GM19324 (cell line): ENCODE measurements at regions not wholly inside any gene's neighbourhood (a gene's known extent, or its start where the extent isn't known, plus 50 kb on each side); places are given as distances from the start of the nearest gene placed in this dataset.

Experiments
- ATAC-seq: cut with Tn5 transposase; IDR thresholded peaks from one replicate; pipeline ENCODE4 v1.9.1; 2021; ENCODE audit warnings: mild to moderate bottlenecking, moderate library complexity; ENCODE audit not compliant: unreplicated experiment, low FRiP score

DNA sequence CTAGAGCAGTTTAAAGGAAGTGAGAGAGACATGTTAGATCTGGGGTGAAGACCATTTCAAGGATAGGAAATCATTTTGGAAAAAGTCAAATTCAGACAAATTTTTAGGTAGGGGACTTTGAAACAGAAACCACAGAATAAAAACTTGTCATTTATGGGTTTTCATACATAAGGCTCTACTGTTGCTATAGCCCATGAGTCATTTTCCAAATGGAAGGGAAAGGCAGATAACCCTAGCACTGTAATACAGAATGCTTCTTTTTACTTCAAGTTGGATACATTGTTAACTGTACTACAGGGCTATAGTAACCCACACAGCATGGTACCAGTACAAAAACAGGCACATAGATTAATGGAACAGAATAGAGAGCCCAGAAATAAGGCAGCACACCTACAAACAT, 455.4 kb downstream of the EBF1 start:
- ATAC-seq = no peak

DNA sequence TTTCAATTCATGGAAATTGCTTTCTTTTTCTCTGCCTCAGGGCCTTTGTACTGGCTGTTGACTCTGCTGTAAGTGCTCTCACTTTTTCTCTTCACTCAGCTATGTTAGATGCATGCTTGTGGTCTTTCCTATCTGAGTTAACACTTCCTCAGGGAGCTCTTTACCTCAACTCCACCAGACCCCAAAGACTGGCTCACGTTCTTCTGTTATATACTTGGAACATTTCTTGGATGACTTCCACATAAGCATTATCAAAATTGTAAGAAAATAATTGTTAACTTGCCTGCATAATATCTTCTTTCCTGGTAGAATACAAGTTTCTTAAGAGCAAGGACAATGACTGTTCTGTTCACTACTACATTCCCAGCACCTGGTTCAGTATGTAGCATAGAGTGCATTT, 455.9 kb downstream of the EBF1 start:
- no peak for ATAC-seq

DNA sequence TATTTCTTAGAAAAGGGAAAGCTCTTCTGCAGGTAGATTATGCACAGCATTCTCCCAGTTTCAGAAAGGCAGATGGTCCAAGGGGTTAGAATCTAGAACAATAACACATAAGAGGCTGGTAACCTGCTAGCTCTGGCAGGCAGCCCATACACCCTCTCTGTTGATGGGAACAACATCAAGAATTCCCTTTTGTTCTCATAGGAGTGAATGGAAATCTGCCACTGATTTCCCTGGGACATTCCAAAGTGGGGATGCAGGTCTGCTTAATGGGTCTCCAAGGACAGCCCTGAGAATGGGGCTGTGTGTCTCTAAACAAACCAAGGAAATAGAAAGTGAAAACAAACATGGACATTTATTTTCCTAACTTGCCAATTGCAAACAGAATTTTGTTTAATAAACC, 456.8 kb downstream of the EBF1 start:
- ATAC-seq = no peak

DNA sequence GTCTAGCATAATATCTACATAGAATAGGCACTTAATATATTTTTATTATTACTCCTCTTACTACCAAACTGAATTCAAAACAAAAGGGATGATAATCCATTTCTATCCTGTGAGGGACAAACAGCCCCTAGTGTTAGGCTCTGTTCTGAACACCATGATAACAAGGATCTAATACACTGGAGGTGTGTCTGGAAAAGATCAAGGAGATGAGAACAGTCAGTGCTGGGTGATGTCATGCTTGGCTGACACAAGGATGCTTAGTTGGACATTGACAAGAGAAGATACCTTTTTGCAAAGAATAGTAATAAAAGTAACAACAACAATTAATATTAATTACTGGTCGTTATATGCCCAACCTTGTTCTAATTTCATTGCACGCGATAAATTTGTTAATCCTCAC, 458.7 kb downstream of the EBF1 start:
- no peak for ATAC-seq

DNA sequence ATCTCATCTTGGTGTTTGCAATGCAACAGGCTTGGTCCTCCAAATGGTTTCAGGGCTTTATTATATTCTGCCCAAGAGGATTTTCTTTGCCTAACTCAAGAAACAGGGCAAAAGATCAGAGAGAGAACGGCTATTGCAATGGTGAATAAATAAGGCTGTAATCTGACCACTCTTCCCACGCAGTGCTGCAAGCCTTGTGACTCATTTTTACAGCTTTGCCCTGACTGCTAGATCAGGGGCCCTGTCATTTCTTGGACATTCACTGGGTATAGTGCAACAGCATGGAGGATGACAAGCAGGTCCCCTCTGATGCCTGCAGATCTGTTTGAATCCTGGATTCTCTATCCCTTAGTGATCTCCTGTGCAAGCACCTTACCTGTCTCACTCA, 459.1 kb downstream of the EBF1 start:
- ATAC-seq = no peak

DNA sequence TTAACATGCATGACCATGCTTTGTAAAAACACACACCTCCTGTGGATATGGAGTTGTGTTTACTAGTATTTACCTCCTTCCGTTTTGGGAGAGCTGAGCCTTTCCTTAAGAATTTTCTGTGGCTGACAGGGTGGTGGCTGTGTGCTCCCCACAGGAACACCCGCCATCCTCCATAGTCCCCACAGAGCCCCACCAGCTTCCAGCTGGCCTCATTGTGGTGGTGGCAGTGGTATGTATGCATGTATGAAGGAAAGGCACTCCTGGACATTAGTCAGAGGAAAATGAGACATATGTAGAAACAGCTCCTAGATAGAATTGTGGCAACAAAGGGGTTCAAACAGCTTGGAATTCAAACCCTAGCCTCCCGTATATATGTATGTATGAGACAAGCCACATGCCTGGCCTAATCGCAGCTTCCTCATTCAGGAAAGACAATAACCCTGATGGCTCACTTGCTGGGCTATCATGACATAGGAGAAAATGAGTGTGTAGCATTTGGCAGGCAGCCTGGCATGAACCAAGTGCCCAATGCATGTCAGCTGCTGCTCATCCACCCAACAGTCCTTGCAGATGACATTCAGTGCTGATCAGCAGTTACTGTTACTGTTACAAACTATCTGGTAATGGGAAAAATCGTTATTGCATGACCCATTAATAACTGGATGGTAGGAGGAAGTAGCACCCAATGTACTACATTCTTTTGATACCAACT, 459.7 kb downstream of the EBF1 start:
- no peak for ATAC-seq

DNA sequence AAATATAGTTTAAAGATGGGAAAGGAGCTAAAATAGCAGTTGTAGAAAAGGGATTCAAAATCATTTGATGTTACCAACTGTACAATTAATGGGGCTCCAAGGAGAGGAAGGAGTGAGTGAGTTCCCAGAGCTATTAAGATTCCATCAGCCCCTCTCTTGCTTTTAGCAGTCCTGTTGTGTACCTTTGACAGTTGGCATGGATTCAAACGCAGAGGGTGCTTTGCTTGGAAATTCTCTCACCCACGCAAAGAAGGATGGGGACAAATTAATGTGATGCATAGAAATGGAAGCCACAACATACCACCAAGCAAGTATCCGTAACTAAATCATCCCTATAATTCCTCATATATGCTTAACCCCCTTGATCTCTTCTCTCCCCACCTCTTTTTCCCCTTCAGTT, 461.3 kb downstream of the EBF1 start:
- ATAC-seq = no peak

DNA sequence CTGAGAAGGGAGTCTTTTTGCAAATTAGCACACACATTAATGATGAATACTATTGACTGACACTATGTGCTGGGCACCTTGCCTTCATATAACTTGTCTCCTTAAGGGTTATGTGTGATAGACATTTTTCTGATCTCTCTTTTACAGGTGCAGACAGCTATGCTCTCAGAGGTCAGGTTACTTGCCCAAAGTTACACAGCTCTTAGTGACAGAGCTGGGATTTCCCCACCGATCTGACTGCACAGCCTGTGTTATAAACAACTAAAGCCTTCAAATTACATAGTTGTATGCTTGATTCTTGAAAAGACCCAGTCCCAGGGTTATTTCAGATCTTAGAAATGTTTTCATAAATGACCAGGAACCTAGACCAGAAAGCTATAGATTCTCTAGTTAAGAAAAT, 462.7 kb downstream of the EBF1 start:
- no peak for ATAC-seq

DNA sequence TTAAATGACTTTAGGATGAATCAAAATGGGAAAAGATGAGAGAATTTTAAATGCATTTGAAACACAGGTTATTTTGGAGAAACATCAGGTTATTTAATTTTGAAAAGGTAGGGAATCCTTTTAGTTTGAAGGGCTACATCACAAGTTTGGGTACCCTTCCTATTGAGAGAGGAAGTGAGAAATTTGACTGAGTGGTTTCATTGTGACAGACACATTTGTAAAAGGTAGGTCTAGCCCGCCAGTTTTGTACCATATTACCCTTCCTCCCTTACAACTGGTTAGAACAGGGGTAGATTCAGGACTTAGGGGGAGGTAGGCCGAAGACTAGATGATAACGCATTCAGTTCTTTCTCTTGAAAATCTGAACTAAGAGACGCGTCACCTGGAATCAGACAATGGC, 464.2 kb downstream of the EBF1 start:
- ATAC-seq = no peak

DNA sequence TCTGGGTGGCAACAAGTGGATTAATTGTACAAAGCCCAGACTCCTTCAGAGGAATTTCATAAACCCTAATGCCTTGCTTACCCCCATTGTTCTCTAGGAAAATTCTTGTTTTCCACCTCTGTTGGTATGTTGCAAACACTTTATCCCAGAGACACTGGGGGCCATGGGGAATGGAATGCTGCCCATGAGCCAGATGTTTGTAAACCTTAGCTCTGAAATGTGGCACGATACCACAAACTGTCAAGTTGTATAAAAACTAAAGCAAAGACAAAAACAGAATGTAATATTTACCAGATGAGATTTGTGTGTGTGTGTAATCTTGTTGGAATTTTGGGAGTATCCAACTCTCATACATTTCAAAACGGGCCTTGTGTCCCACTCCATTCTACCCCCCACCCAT, 465.0 kb downstream of the EBF1 start:
- ATAC-seq = no peak

DNA sequence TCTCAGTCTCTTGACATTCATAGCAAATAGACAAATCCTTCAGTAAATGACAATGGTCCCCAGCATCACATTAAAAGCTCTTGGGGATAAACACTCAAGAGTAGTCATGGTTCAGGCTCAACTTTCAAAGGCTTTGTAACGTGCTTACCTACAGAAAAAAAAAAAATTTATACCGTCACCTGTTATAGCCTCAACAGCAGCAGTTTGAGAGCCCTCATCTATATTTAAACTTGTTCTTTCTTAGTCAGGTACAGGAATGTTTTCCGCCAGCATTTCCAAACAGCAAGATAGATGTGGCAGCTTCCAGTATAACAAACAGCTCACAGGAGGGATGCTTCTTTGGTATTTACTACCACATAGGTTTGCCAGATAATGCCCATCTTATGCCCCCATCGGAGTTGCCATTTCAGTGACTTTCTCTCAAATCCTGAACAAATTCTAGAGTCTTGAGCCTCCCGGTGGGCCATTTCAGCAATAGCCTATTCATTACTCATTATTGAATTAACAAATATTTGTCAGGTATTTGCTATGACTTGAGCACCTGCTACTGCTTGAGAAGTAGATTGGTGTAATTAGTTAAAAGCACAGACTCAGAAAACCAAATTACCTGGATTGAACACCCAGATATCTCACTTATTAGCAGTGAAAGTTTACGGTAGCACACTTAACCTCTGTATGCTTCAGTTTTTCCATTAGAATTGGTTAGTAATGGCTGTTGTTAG, 470.0 kb downstream of the EBF1 start:
- no peak for ATAC-seq

DNA sequence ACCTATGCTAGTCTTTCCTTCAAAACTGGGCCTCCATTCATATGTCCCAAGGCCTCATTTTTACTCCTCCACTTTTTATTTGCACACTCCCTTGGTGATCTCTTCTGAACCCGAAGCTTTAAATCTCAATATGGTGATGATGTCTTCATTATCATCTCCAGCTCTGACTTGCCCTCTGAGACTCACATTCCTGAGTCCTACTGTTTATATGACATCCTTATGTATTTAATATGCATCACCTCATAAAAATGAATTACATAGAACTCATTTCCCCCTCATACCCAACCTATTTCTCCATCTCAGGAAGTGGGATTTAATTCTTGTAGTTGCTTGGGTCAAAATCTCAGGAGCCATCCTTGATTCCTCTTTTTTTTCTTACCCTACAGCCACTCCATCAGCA, 473.0 kb downstream of the EBF1 start:
- no peak for ATAC-seq

DNA sequence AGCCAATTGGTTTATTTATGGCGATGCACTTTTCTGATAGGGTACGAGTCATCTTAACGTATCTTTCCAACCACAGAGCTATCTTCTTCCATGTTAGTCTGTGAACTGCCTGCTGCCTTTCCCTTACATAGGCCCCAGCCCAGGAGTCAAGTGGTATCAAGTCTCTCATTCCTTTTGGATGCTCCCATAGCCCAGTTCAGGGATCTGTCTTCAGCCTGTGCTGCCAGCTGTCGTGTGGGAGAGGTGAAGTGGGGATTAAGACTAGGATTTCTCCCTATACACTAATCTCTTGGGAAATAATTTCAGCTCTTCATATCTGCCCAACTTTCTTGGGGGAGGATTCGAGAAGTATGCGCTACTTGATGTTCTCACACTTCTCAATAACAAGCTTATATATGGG, 475.7 kb downstream of the EBF1 start:
- ATAC-seq = no peak

DNA sequence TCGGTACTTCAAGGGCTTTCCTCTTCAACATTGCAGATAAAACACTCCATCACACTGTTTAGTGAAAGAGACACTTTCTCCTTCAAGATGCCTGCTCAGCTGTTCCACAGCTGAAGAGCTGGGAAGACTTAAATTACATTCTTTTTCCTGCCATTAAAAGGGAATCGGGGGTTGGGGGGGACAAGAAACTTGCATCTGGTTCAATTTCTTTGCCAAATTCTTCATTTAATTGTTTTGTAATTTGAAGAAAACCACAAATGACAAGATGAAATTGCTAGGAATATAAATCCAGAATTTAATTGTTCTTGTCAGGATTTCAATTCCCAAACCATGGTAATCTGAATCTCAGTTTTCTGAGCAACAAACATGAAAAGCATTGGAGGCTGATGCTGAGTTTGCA, 478.3 kb downstream of the EBF1 start:
- ATAC-seq = no peak

DNA sequence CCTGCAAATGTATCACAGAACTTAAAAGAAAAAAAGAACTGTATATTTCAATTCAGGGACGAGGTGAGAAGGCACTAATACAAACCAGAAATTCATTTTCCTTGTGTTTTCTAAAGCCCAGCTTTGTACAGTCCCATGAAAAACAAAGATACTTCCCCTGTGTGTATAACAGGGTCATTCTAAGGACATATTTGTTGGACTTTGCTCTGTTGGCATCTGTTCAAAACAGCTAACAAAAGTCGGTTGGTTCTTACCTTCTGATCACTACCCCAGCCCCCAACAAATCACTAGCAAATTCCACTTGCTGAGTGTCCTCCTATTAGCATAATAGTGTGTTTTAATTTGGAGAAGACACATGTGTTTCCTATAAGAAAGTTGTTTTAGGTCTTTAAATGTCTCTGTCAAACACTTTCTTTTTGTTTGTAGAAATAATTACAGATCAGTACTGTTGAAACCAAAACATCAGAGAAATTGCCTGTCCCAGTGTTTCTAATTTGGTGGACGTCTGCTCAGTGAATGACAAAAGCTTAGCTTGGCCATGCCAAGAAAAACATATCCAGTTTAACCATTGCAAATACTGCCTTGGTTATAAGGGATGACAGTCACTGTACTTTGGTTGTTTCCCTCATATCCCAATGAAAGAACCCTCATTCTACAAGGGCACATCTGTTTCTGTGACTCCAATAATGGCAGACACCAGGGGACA, 480.5 kb downstream of the EBF1 start:
- ATAC-seq = no peak

DNA sequence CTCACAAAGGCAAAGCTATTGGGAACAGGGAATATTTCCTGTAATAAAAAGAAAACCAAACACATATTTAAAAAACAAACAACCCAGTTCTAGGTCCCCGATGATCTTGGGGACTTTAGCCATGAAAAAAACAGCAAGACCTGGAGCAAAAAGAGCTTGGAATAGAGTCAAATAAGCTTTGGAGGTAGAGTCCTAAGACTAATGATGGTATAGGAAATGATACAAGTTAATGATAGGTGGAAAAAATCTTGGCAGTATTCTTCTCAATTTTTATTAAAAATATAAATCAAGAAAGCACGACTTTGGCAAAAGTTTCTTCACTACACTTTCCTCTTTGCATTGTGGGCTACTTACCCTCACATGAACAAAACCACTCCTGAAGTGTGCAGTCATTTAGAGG, 481.5 kb downstream of the EBF1 start:
- ATAC-seq = no peak

DNA sequence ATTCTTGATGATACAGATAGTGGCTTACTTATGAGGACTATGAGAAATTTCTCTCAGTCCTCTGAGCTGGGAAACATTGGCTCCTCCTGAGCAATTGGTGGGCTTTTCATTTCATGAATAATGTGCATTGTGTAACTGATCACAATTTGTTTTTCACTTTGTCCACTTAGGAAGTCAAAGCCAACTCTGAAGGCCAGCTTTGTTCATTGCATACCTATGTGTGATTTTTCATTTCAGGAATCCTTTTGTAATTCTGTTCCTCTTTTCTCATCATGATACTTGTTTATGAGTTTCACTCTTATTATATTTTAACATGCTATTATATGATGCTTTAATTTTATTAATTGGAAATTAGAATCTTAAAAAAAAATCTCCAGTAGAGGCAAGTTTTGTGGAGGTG, 483.0 kb downstream of the EBF1 start:
- no peak for ATAC-seq

DNA sequence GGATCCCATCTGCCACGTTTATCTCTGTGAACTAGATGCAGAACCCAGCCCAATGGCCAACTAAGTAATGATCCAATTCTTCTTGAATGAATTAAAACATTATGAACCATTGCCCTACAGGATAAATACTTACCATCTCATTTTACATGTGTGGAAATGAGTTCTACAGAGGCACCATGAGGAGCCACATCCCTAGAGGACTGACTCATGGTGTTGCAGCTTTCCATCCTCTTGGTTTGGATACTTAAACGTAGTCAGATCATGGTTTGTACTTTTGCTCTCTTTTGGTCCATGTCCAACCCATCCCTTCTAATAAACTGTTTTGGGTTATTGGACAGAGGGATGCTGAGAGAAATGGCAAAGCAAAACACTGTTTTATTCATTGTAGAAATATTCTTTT, 484.8 kb downstream of the EBF1 start:
- no peak for ATAC-seq

DNA sequence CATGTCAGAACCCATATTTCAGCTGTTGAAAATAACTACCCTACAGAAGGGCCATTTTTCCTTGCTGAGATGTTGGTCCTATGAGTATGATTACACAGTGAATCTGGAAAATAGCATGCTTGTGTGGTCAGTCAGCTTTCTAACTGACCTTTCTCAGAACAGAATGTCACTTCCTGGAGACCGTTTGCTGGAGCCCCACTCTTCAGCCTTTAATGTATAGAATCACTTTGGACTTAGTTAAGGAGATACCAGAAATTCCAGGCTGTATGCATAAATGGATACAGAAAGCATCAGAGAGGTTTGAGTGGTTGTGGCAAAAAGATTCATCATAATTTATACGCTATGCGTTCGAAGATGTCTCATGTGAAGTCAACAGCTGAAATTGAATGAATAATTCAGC, 488.1 kb downstream of the EBF1 start:
- ATAC-seq = no peak

DNA sequence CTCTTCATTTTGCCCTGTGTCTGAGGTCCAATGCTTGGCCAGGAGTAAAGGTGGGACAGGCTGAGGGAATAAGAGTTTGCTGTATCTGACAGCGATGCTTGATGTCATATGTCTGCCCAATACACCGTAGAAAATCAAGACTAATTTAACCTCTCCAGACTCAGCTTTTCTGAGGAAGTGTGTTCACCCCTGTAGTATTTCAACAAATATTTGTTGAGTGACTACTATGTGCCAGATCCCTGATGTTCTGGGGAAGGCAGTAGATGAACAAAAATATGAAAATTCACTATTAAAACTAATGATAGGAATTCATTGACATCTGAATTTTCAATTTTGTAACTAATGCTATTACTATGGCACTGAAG, 489.7 kb downstream of the EBF1 start:
- ATAC-seq = no peak

DNA sequence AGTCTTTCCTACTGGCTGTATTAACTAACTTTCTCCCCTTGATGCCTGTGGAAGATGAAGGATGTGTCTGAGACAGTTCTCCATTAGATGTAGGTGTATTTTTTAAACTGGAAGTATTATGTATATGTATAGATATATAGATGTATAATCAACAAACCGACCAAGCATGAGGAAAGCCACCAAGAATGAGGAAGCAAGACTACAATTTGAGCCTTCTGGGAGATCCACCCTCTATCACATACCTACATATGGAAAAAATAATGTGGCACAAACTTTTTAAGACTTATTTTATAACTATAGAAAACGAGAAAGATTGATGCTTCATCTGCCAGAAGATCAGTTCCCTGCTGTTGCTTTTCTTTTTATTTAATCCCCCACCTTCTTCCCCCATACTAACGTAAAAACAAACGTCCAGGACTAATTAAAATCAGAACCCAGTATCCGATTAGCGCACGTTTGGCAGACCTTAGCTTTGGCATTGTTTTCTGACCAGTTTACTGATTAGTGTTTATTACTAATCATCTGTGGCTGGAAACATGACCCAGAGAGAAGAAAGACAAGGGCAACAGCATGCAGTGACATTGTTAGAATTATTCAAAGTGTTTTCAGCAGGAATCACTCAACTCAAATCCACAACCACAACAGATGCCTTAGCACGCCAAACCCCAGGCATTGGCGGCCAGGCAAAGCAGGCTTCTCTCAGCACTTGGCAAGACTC, 490.2 kb downstream of the EBF1 start:
- ATAC-seq = no peak
